HepG2 (cell line): ENCODE measurements at regions not wholly inside any gene's neighbourhood (a gene's known extent, or its start where the extent isn't known, plus 50 kb on each side); places are given as distances from the start of the nearest gene placed in this dataset.

ENCODE experiments used
- GATAD2A ChIP-seq: IDR thresholded peaks from 2 replicates; pipeline ENCODE4 v1.6.1; 2016
- HNF1A ChIP-seq, 2 experiments: sonication (generic) in 1 of 2; formaldehyde crosslinking in 1 of 2; IDR thresholded peaks; 2 replicates each; pipeline versions ENCODE4 v1.4.0 to v1.6.1; 2016 to 2020; ENCODE audit warnings: borderline replicate concordance in 1 of 2, low read depth in 1 of 2, mild to moderate bottlenecking in 1 of 2, missing genetic modification reagents in 1 of 2
- KLF6 ChIP-seq: IDR thresholded peaks from 2 replicates; pipeline ENCODE4 v1.8.0; 2016; ENCODE audit warnings: missing biosample characterization, missing genetic modification reagents
- RXRB ChIP-seq: IDR thresholded peaks from 2 replicates; pipeline ENCODE4 v1.6.1; 2016; ENCODE audit warnings: borderline replicate concordance, missing genetic modification reagents, missing compliant biosample characterization
- SOX5 ChIP-seq: IDR thresholded peaks from 2 replicates; pipeline ENCODE4 v1.6.1; 2016; ENCODE audit warnings: borderline replicate concordance
- YY1 ChIP-seq: IDR thresholded peaks from 2 replicates; pipeline ENCODE4 v1.6.1; 2011; ENCODE audit warnings: low read length, low read depth, moderate library complexity, mild to moderate bottlenecking; ENCODE audit not compliant: insufficient read depth, insufficient replicate concordance
- ZNF800 ChIP-seq: sonication (generic); formaldehyde crosslinking; IDR thresholded peaks from 2 replicates; pipeline ENCODE4 v1.4.0; 2020; ENCODE audit warnings: missing genetic modification reagents

- TF ChIP-seq HNF1A (IDR thresholded peaks at IDR 0.05; ENCODE audit: low read depth) (peak; percentile 91), HNF1A (CRISPR knock-in tag; IDR thresholded peaks at IDR 0.05; ENCODE audit: borderline replicate concordance) (peak; percentile 94), KLF6 (0 out of 2 replicates have a peak, but pooled peaks have one; percentile 45), GATAD2A (CRISPR knock-in tag) (peak; percentile 80), ZNF800 (CRISPR knock-in tag) (0 out of 2 replicates have a peak, but pooled peaks have one; percentile 35), YY1 (peak; percentile 22), RXRB (CRISPR knock-in tag) (peak; percentile 53; the same call in 1 of the 2 replicates), SOX5 (peak; percentile 63; the same call in 1 of the 2 replicates)
Observed at GRCh38 chr7:12942609-12943008, 255.2 kb downstream of the ARL4A start (continued).
